NT2/D1 (cell line): ENCODE measurements at regions not wholly inside any gene's neighbourhood (a gene's known extent, or its start where the extent isn't known, plus 50 kb on each side); places are given as distances from the start of the nearest gene placed in this dataset.

Experiments used
- SUZ12 ChIP-seq: IDR thresholded peaks from 2 replicates; pipeline ENCODE4 v1.6.1; 2011; ENCODE audit not compliant: insufficient read length, insufficient read depth; ENCODE audit errors: extremely low read depth
- YY1 ChIP-seq: IDR thresholded peaks from 2 replicates; pipeline ENCODE4 v1.6.1; 2011; ENCODE audit not compliant: insufficient read length, insufficient read depth
- ZNF274 ChIP-seq: IDR thresholded peaks from 2 replicates; pipeline ENCODE4 v1.6.1; 2011; ENCODE audit warnings: mild to moderate bottlenecking, low read depth, low read length

- no peak for TF ChIP-seq YY1
- TF ChIP-seq ZNF274: no peak
- TF ChIP-seq SUZ12: no peak
These were observed 911.7 kb upstream of the TMEM132C start for GRCh38 chr12:127355061-127355841.
